AG09319 (cell line): ENCODE measurements at regions not wholly inside any gene's neighbourhood (a gene's known extent, or its start where the extent isn't known, plus 50 kb on each side); places are given as distances from the start of the nearest gene placed in this dataset.

Experiments used
- DNase-seq: peaks from one replicate; pipeline ENCODE4 v3.0.0-alpha.2; 2010; ENCODE audit warnings: low read depth; ENCODE audit errors: extremely low read depth
- CTCF ChIP-seq: IDR thresholded peaks from 2 replicates; pipeline ENCODE4 v1.5.1; 2011; ENCODE audit warnings: low read depth, mild to moderate bottlenecking, inconsistent platforms, low read length, moderate library complexity

GRCh38 chr10:55310143-55310542 lies 509.1 kb upstream of the PCDH15 start:
- no peak for DNase-seq
- TF ChIP-seq CTCF: no peak

- DNase-seq: no peak
- TF ChIP-seq CTCF: no peak
Measured at GRCh38 chr10:55305285-55305684, 504.3 kb upstream of the PCDH15 start.

GRCh38 chr10:55287346-55287745 lies 486.3 kb upstream of the PCDH15 start:
- TF ChIP-seq CTCF: no peak
- DNase-seq: no peak

GRCh38 chr10:55283031-55283430 lies 482.0 kb upstream of the PCDH15 start:
- no peak for DNase-seq
- no peak for TF ChIP-seq CTCF

- DNase-seq: no peak
- no peak for TF ChIP-seq CTCF
Measured at GRCh38 chr10:55280696-55281095, 479.7 kb upstream of the PCDH15 start.

GRCh38 chr10:55277549-55277948 lies 476.5 kb upstream of the PCDH15 start:
- no peak for TF ChIP-seq CTCF
- DNase-seq: no peak

- DNase-seq: no peak
- TF ChIP-seq CTCF: no peak
Measured at GRCh38 chr10:55274367-55274766, 473.3 kb upstream of the PCDH15 start.
